ENCODE measurements at regions not wholly inside any gene's neighbourhood (a gene's known extent, or its start where the extent isn't known, plus 50 kb on each side); places are given as distances from the start of the nearest gene placed in this dataset.
"Not testable (repeated sequence)": the region's sequence is repeated elsewhere in the genome, so short reads cannot be mapped to it uniquely, and the experiment has no call there.

DNA sequence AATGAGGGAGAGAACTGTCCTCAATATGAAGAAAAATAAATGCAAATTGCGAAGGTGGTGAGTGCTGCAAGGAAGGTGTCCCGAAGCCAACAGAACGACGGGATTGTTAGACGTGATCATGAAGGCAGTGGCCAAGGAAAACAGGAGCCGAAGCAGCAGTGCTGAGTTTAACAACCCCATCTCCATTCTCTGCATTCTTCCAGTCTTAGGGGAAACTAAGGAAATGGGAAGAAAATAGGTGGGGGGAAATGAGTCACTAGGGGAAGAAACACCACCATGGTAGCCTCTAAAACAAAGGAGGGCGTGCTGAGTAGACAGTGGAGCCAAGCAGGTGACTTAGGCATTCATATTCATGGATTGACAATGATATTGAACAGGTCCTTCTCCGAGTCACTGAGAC lies 192.2 kb upstream of the AKR1E2 start:
- no peak for DNase-seq

DNA sequence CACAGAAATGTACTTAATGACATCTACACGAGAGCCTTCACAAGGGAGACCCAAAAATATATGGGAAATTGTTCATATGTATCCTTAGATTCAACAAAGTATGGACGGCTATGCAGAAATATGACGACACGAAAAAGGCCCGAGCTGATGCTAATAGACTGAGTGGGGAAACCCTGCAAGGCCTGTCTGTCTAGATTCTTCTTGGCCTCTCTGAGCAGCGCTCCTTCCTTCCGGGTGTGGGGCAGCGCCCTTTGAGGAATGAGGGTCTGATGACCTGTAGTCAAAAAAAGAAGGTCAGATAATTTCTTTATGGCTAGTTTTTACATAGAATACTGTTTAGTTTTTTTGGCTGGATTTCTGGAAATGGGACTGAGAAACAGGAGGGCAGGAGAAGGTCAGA lies 192.8 kb upstream of the AKR1E2 start:
- DNase-seq, result no peak

DNA sequence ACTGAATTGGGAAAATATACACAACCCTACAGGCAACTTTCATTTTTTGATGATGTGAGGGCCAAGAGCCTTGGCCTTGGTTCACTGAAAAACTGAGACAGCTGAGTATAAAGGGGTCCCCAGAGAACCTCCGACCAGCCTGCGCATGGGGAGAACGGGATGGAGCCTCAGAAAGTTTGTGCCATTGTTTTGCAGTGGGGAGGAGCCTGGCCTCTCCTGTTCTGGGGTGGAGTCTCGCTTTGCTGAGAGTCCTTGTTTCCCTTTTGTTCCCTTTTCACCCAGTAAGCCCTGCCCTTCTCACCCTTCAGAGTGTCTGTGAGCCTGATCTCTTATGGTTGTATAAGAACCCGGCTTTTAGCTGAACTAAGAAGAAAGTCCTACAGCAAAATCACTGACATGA lies 193.2 kb upstream of the AKR1E2 start:
- no peak for DNase-seq

DNA sequence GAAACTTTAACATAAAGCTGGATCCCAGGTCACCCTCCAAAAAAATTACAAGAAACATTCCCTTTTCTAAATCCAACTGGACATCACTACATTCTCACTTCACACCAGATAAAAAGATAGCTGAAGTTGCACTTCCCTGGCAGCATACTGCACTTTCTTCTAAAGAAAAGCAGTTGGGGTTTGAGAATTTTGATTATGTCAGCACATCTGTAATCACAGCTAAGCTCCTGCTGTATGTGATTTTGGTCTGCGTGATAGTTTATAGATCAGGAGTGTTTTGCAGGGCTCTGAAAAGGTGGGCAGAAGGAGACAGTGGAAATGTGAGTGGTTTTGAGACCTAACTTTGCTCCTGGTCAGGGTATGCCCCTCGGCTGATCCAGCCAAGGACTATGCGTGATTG lies 199.1 kb upstream of the AKR1E2 start:
- DNase-seq, result no peak

DNA sequence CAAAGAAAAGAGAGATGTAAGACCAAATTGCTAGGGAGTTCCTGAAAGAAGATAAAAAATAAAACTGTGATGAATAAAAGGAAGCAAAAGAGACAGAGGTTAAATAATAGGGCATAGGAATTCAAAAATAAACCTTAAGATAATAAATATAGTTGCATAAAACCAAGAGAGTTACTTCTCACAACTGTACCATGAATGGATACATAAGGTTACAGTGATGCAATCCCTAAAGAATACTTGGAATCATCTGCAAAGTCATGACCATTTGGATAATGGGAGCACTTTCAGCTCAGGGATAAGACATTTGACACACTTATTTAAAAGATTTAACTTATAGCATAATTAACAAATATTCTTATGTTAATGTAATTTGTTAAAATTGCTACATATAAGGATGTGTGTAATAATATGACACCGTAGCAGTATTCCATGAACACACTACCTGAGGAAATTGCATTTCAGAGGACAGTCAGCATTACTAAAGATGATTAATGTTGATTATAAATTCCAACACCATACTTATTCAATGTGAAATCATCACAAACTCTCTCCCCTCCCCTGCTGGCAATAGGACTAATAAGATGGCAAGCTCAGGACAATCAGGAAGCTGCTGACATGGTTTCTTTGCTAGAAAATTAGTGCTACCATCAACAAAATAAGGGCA lies 202.1 kb upstream of the AKR1E2 start:
- DNase-seq, result no peak

DNA sequence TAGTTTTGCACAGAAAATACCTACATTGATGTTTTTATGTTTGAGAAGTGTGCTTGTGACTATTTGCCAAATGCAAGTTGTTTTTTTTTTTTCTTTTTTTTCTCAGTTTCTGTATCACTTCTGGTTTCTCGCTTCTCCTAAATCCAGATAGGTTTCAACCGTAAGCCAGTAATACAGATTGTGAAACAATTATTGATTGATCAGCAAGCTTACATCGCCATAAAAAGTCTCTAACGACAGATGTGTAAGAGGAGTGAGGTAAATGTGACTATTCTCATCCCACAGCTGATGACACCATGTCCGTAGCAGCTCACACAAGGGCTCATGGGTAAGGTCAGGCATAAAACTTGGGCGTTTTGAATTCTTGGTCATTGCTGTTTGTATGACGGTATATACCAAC lies 202.8 kb upstream of the AKR1E2 start:
- no peak for DNase-seq

DNA sequence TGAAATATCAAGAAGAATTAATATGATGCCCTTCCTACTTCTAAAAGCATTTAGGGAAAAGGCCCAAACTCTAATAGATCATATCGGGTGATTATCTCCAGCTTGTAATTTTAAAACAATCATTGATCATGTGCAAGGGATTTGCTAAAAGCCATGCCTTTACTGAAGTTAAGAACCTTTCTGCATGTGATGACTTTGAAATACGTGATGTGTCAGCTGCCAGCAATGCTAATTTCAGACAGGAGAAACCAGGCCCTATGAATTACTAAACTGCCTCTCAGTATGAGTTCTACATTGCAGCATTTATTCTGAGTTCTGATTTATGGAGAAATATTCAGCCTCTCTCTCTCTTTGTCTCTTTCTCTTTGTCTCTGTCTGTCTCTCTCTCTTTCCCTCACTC lies 203.6 kb upstream of the AKR1E2 start:
- no peak for DNase-seq

DNA sequence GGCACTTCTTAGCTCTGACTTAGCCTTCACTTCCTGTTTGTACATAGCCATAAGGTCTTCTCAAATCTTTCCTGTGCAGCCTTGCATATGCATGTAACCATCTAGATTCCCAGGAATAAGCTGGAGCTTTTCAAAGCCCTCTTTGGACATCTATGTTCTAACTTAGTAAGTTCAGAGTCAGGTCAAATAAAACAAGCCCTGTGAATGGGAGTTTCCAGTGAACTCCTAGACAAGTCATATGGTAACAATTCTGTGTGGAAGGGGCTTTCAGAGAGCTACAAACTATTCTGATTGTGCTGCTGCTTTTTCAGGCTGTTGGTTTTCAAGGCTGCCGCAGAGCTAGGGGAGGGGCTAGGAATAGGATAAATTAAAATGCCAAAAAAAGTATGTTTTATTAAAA lies 208.4 kb upstream of the AKR1E2 start:
- DNase-seq, result no peak

DNA sequence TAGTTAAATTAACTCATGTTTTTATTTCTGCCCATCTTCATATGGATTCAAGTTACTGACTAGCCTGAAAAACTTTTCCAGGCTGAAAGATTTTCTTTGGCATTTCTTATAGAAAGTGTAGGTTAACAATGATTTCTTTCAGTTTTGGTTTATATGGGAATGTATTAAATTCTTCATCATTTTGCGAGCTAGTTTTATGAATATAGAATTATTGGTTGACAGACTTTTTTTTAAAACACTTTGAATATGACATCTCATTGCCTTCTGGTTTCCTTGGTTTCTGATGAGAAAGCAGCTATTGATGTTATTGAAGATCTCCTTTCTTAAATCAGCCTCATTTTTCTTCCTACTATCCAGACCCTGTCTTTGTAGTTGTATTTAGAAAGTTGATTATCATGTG lies 211.0 kb upstream of the AKR1E2 start:
- DNase-seq, result no peak

DNA sequence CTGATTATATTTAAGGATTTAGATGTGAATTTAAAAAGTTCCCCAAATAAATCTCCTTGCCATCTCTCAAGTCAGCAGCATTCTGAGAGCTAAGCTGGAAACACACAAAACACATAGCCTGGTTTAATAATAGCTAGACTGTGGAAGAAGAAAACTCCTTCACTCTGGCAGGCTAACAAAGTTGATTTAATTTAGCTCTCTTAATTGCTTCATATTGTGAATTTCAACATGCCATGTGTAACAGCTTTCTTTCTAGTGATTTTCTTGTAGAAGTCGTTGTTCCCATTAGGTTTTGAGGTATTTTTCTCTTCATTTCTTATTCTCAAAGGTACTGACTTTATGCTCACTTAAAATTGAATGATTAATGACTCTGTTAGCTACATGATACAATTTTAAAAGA lies 216.8 kb upstream of the AKR1E2 start:
- DNase-seq, result no peak

DNA sequence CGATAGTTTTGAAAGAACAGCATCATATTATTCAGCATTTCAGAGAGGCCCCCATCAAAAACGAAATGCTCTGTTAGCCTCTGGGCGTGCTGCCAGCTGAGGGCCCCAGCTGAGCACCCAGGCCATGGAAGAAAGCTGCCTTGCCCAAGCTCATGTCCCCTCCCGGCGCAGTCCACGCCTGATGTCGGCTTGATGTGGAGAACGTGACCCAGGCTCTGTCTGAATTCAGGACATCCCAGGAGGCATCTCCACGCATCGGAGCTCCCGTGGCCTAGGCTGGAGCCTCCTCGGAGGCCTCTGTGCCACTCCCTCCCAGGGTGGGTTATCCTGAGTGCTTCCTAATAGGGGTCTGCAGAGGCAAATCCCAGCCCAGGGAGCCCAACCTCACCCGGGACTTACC lies 218.3 kb upstream of the AKR1E2 start:
- no peak for DNase-seq

DNA sequence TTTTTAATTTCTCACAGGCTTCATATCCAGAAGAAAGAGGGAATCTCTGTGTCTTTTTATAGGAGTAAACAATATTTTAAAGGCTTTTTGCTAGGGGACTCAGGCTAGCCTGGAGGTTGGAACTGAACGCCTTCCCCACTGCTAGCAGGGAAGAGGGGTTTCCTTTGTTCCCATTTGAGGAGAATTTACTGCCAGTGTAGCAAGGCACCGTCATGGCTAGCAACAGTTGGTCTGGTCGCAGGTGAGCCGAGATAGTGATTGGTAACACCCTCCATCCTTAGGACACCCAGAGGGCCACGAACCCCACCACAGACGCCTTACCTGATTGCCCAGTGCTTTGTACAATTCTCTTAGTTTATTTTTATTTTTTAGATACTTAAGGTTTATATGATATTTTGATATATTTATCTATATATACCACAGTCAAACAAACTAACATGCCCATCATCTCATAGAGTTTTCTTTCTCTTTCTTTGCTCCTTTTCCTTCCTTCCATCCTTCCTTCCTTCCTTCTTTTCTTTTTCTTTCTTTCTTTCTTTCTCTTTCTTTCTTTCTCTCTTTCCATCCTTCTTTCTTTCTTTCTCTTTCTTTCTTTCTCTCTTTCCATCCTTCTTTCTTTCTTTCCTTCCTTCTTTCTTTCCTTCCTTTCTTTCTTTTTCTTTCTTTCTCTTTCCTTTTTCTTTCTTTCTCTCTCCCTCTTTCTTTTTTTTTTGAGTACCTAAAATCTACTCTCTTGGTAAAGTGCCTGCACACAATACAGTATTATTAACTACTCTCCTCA lies 219.0 kb upstream of the AKR1E2 start:
- DNase-seq, result no peak

DNA sequence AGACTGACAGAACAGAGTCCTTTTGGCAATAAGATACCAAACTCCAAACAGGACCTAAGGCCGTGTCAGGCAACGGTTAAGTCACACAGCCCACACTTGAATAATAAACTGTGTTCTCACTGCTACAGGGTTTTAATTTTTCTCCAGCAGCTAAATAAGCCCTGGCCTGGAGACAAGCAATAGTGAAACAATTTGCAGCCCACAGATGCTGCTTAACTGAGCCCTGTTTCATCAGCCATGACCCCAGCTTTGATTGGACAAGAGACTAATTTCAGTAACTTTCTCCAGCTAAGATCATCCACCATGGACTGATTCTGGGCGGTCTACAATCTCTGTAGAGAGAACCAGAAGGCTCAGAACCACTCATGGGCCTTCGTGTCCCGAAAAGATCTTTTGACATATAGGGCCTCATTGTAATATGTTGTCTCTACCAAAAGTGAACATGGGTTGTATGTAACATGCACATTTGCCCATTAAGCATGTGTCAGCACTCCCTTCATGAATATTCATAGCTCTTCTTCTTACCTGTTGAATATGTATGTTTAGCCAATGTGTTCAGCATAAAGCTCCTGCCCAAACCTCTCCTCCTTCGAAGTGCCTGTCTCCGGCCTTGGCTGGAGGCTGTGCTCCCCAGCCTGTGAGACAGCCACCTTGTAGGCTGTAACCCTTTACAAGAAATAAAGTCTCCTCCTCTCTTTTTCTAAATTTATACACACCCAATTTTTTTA lies 223.1 kb upstream of the AKR1E2 start:
- no peak for DNase-seq

DNA sequence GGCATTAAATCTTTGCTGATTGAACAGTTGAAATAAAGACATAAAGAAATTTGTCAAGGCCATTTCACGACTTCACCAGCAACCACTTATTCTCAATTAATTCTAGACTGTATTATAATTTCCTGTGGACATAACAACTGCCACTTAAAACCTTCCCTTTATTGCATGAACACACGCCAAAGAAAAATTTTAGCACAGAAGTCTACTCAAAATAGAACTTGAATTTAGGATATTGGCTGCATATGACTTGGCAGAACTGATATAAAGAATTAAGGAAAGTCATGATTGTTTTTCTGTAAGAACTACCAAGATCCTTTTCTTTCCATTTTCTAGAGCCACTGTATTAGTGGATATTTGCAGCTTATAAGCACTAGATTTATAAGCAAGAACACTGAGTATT lies 226.5 kb upstream of the AKR1E2 start:
- no peak for DNase-seq

DNA sequence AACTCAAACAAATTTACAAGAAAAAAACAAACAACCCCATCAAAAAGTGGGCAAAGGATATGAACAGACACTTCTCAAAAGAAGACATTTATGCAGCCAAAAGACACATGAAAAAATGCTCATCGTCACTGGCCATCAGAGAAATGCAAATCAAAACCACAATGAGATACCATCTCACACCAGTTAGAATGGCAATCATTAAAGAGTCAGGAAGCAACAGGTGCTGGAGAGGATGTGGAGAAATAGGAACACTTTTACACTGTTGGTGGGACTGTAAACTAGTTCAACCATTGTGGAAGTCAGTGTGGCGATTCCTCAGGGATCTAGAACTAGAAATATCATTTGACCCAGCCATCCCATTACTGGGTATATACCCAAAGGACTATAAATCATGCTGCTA lies 228.1 kb upstream of the AKR1E2 start:
- DNase-seq, result not testable (repeated sequence)

DNA sequence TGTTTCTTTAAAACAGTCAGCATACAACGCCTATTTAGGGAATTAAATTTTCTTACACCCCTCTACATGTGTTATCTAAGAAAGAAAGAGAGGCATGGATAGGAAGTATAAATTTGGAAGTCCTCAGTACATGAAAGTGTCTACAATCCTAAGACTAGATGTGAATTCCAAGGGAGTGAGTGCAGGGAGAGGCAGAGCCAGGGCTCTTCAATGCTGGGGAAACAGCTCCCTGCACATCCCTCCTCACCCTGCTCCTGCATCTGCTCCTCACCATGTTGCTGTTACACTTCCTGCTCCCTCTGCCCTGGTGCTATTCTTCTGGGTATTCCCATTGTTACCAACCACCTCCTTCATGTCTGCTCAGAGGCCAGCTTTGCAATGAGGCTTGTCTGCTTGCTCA lies 229.1 kb upstream of the AKR1E2 start:
- no peak for DNase-seq

DNA sequence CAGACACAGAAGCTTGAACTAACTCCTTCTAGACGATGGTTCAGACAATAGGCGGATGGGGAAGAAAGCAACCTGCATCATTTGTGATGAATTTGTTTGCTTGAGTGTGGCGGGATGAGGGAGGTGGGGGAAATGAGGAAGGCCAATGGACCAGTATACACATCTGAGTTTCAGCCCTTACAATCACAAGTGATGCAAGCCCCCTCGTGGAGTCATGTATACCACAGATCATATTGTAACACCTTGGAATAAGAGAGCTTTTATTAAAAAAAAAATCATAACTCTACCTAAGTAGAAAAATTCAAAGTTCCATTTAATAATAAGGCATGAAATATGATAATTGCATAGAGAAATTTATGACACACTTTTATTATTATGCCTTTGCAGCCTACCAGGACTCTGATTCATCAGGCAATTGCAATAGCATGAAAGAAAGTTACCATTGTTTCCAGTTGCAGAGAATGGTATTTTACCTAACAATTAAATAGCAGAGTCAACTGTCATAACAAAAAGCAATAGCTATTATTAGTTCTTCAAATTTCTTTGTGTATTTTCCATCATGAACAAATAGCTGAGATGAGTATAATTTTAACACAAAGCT lies 230.2 kb upstream of the AKR1E2 start:
- no peak for DNase-seq

DNA sequence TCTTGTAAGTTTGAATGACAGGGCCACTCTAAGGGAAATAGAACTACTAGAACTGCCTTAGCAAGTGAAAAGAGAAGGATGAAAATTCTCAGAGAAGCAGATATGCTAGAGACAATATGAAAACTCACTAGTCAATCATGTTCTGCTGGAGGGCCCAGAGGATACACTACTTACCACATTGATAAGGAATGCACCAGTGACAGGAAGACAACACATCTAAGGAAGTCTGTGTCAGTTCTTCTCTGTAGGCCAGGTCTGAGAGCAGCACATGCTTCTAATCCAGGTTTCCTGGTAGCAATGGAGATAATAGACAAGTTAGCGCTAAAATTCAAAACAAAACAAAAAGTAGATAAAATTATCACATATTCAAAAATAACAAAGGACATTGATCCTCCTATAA lies 235.2 kb upstream of the AKR1E2 start:
- DNase-seq, result no peak

DNA sequence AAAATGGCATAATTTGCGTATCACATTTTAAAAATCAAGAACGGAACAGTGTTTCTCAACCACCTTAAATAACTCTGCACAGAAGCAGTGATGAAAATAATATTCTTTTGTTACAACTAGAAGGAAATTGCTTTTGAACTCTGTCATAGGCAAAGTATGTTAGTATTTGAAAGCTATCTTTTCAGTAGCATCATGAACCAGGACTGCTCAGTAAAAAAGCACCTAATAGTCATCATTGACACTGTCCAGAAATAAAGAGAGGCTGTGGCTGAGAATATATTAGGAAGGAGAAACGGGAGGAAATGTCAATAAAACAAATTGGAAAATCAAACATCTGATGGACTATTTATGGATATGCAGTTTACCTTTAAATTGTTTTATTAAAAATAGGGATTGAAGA lies 237.2 kb upstream of the AKR1E2 start:
- no peak for DNase-seq

DNA sequence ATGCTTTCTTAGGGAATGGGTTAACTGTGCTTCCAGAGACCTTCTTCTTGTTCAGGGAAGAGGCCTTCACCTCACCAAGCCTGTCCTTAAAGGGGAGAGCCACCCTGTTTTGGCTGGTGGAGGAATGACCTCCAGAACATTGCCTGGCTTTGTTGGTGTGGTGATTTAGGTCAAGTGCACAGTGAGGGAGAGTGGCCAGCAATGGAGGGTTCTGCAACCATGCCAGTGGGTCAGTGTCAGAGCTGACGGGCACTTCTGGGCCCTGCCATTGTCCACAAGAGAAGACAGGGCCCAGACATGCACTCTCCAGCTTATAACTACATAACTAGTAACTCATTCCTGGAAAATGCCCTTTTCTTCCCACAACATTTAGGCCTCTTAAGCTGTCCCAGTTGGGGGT lies 238.5 kb upstream of the AKR1E2 start:
- DNase-seq, result no peak

DNA sequence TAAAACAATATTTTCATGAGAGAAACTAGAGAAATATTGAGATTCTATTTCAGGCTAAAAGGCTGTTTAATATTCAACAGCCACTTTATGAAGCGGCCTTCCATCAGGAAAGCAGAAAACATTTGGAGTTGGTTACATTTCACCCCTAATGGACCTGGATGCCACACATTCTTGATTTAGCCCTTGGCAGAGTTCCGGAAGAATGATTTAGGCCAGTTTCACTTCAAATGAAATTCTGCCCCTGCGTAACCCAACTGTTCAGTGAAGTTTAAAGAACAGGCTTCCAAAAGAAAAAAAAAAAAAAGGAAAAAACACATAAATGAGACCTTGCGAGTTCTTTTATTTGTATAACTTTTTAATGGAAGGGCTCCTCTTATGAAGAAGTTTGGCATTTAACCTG lies 239.2 kb upstream of the AKR1E2 start:
- DNase-seq, result no peak

DNA sequence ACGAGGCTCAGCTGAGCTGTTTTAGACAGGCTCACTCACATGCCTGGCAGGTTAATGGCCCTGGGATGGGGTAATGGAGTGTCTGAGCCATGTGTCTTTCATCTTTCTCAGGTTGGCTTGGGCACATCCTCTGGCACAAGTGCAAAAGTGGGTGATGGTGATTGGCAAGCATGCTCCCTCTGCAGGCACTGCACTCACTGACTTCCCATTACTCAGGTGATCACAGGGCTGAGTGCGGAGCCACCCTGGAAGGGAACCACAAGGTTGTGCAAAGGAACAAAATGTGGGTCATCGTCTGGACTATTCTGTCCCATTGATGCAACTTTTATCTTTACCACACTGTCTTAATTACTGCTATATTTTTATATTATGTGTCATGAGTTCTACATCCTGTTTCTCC lies 244.1 kb upstream of the AKR1E2 start:
- no peak for DNase-seq

DNA sequence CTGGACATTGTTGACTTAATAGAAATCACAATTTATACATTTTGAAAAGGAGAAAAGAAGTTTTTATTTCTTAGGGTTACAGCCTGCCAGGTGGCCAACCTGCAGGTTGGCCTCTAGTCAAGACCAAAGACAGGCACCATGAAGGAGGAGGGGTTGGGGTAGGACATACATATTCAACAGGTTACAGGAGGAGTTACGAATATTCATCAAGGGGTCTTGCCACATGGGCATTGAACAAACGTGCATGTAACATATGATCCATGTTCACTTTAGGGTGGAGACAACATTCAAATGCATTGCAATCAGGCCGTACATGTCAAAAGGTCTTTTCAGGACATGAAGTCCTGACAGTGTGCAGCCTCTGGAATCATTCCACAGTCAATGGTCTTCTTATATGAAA lies 246.2 kb upstream of the AKR1E2 start:
- no peak for DNase-seq

DNA sequence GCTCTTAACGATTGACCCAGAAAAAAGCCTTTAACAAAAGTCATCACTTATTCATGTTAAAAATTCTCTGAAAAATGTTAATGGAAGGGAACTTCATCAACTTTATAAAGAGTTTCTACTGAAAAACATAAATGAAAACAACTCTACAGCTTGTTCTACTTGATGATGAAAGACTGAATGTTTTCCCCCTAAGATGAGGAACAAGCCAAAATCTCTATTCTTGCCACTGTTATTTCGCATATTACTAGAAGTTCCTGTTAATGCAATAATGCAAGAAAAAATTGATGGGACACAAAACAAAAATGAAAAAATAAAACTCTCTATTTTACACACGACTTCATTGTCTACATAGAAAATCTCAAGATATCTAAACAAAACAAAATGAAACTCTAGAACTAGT lies 249.8 kb upstream of the AKR1E2 start:
- DNase-seq, result no peak

Measured in stimulated activated CD8-positive, alpha-beta memory T cell treated with anti-CD3 and anti-CD28 coated beads, Interleukin-4, amount 100 ng/mL, for 48 hours (primary cell).